GM06990 (cell line): ENCODE measurements at regions not wholly inside any gene's neighbourhood (a gene's known extent, or its start where the extent isn't known, plus 50 kb on each side); places are given as distances from the start of the nearest gene placed in this dataset.

Source experiments
- DNase-seq: peaks from one replicate; pipeline ENCODE4 v3.0.0-alpha.2; 2011; ENCODE audit not compliant: insufficient read length; ENCODE audit errors: extremely low read depth
- H3K27me3 ChIP-seq: replicated peaks from 2 replicates; pipeline ENCODE4 v1.6.0; 2011; ENCODE audit warnings: low read length; ENCODE audit not compliant: control insufficient read depth, insufficient read depth
- H3K36me3 ChIP-seq: 2 replicates; pipeline ENCODE4 v1.5.1; 2011; ENCODE audit warnings: low read length; ENCODE audit not compliant: control insufficient read depth, insufficient read depth
- H3K4me3 ChIP-seq: replicated peaks from 2 replicates; pipeline ENCODE4 v1.5.1; 2011; ENCODE audit warnings: low read depth, mild to moderate bottlenecking, control low read depth, low read length
- CTCF ChIP-seq: IDR thresholded peaks from 2 replicates; pipeline ENCODE4 v1.5.1; 2011; ENCODE audit warnings: low read length, control low read depth, mild to moderate bottlenecking, inconsistent platforms; ENCODE audit not compliant: insufficient read depth, poor library complexity, severe bottlenecking

- Histone ChIP-seq H3K4me3 (no peak overlapping the region), H3K27me3 (no peaks in the 10 kb centered on the region), H3K36me3 (no peaks in the 10 kb centered on the region)
- no peak for TF ChIP-seq CTCF
- no peak for DNase-seq
Measured at GRCh38 chr7:16121876-16122390, 299.4 kb downstream of the CRPPA start.

- Histone ChIP-seq H3K36me3 (no peaks in the 10 kb centered on the region), H3K27me3 (no peaks in the 10 kb centered on the region), H3K4me3 (no peak overlapping the region)
- TF ChIP-seq CTCF: no peak
- DNase-seq: no peak
Measured at GRCh38 chr7:16115374-16115773, 306.0 kb downstream of the CRPPA start.

- Histone ChIP-seq H3K36me3 (no peaks in the 10 kb centered on the region), H3K4me3 (no peak overlapping the region), H3K27me3 (no peaks in the 10 kb centered on the region)
- DNase-seq: no peak
- peak; percentile 3 for TF ChIP-seq CTCF
Measured at GRCh38 chr7:16114633-16115032, 306.7 kb downstream of the CRPPA start.

- H3K27me3 ChIP-seq: no peaks in the 10 kb centered on the region
- DNase-seq: no peak
- TF ChIP-seq CTCF: no peak
Measured at GRCh38 chr7:16114071-16114470, 307.3 kb downstream of the CRPPA start.

GRCh38 chr7:16113058-16113457 lies 308.3 kb downstream of the CRPPA start:
- no peak for TF ChIP-seq CTCF
- H3K4me3 ChIP-seq: no peak overlapping the region
- DNase-seq: no peak
- H3K36me3 ChIP-seq: no peaks in the 10 kb centered on the region
- H3K27me3 ChIP-seq: no peaks in the 10 kb centered on the region

More at GRCh38 chr7:16114071-16114470, 307.3 kb downstream of the CRPPA start:
- no peaks in the 10 kb centered on the region for H3K36me3 ChIP-seq
- H3K4me3 ChIP-seq: no peak overlapping the region

GRCh38 chr7:16106869-16107268 lies 314.5 kb downstream of the CRPPA start:
- Histone ChIP-seq H3K27me3 (no peaks in the 10 kb centered on the region), H3K4me3 (no peak overlapping the region), H3K36me3 (no peaks in the 10 kb centered on the region)
- TF ChIP-seq CTCF: no peak
- DNase-seq: no peak
